GM12872 (cell line): ENCODE measurements at regions not wholly inside any gene's neighbourhood (a gene's known extent, or its start where the extent isn't known, plus 50 kb on each side); places are given as distances from the start of the nearest gene placed in this dataset.

ENCODE experiments used
- CTCF ChIP-seq: IDR thresholded peaks from 3 replicates; pipeline ENCODE4 v1.5.1; 2011; ENCODE audit warnings: low read depth, mild to moderate bottlenecking, low read length, moderate library complexity; ENCODE audit not compliant: insufficient read depth

GRCh38 chr7:13153266-13153665, 465.8 kb downstream of the ARL4A start:
- TF ChIP-seq CTCF: no peak

GRCh38 chr7:13153742-13154141, 466.3 kb downstream of the ARL4A start:
- TF ChIP-seq CTCF: no peak

- no peak for TF ChIP-seq CTCF
Observed at GRCh38 chr7:13155188-13155587, 467.8 kb downstream of the ARL4A start.

- TF ChIP-seq CTCF: no peak
Observed at GRCh38 chr7:13159003-13159402, 471.6 kb downstream of the ARL4A start.

GRCh38 chr7:13159467-13160184, 472.2 kb downstream of the ARL4A start:
- no peak for TF ChIP-seq CTCF

GRCh38 chr7:13161125-13161524, 473.7 kb downstream of the ARL4A start:
- TF ChIP-seq CTCF: no peak

- TF ChIP-seq CTCF: no peak
Observed at GRCh38 chr7:13165854-13166253, 478.4 kb downstream of the ARL4A start.

- no peak for TF ChIP-seq CTCF
Observed at GRCh38 chr7:13166801-13167200, 479.4 kb downstream of the ARL4A start.
